ENCODE measurements at regions not wholly inside any gene's neighbourhood (a gene's known extent, or its start where the extent isn't known, plus 50 kb on each side); places are given as distances from the start of the nearest gene placed in this dataset.

- DNase-seq (ENCODE audit: low read depth in 4 of 4, low spot score in 3 of 4), result no peak
Observed at GRCh38 chr11:64499261-64500004, 56.3 kb upstream of the SLC22A11 start.

GRCh38 chr11:64500176-64501013 lies 55.3 kb upstream of the SLC22A11 start:
- no peak for DNase-seq (ENCODE audit: low read depth in 4 of 4, low spot score in 3 of 4)

GRCh38 chr11:64501500-64502427 lies 54.0 kb upstream of the SLC22A11 start:
- no peak for DNase-seq (ENCODE audit: low read depth in 4 of 4, low spot score in 3 of 4)

GRCh38 chr11:64502634-64503033 lies 53.1 kb upstream of the SLC22A11 start:
- no peak for DNase-seq (ENCODE audit: low read depth in 4 of 4, low spot score in 3 of 4)

GRCh38 chr11:64503186-64503753 lies 52.5 kb upstream of the SLC22A11 start:
- DNase-seq (ENCODE audit: low read depth in 4 of 4, low spot score in 3 of 4), result no peak

- no peak for DNase-seq (ENCODE audit: low read depth in 4 of 4, low spot score in 3 of 4)
Observed at GRCh38 chr11:64504999-64505398, 50.7 kb upstream of the SLC22A11 start.

All from right renal pelvis (tissue), 4 donors.